Stomach (tissue), 4 donors: ENCODE measurements at regions not wholly inside any gene's neighbourhood (a gene's known extent, or its start where the extent isn't known, plus 50 kb on each side); places are given as distances from the start of the nearest gene placed in this dataset.

ENCODE experiments used
- CTCF ChIP-seq, 7 experiments: fragments of 450-650 bp in 4 of 7; fragments of 200-600 bp in 3 of 7; sonication (generic) in 3 of 7; IDR thresholded peaks; one replicate each; pipeline ENCODE4 v1.5.1; 2016 to 2019; ENCODE audit warnings: antibody characterized with exemption in 7 of 7, control low read depth in 2 of 7, mild to moderate bottlenecking in 1 of 7
- EP300 ChIP-seq: sonication (generic); formaldehyde crosslinking; IDR thresholded peaks from one replicate; pipeline ENCODE4 v1.6.1; 2017; ENCODE audit warnings: antibody characterized with exemption
- POLR2A ChIP-seq, 4 donors: fragments of 450-650 bp; IDR thresholded peaks; one replicate each; pipeline ENCODE4 v1.6.1; 2016; ENCODE audit warnings: antibody characterized with exemption in 4 of 4, control low read depth in 2 of 4, mild to moderate bottlenecking in 1 of 4, moderate library complexity in 1 of 4
- POLR2AphosphoS5 ChIP-seq, 3 donors: sonication (generic); formaldehyde crosslinking; IDR thresholded peaks; one replicate each; pipeline ENCODE4 v1.6.1; 2016; ENCODE audit warnings: antibody characterized with exemption in 3 of 3

- no peak for TF ChIP-seq CTCF (IDR thresholded peaks at IDR 0.05)
- no peak for TF ChIP-seq POLR2A (IDR thresholded peaks at IDR 0.05)
- TF ChIP-seq POLR2AphosphoS5 (IDR thresholded peaks at IDR 0.05) = no peak
- TF ChIP-seq EP300 = no peak
Measured at GRCh38 chr18:70709144-70709543, 420.3 kb downstream of the SOCS6 start.
